ENCODE measurements at regions not wholly inside any gene's neighbourhood (a gene's known extent, or its start where the extent isn't known, plus 50 kb on each side); places are given as distances from the start of the nearest gene placed in this dataset.

DNA sequence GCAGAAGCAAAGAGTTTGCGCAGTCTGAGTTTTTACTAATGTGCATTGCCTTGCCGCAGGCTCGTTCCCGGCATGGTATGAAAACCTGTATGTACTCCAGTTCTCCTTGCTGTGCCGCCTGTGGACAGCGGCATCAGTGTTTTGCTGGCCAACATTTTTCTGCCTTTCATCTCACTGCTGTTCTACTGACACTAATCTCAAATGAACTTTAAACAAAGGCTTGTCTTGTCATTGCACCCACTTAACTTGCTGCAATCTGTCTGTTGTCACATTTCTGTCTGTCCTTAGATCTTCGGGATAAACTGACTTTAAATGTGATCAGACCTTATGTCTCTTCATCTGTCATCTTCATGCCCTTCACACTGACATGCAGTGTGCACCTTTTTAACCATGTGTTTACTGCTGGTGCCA lies 71.7 kb upstream of the ZNRF2 start:
- Histone ChIP-seq H3K4me3 (ENCODE audit: low read length) (no peak overlapping the region), H3K9ac (ENCODE audit: low read length) (no peak overlapping the region), H3K36me3 (ENCODE audit: control insufficient read depth, insufficient read depth, low read length) (no peaks in the 10 kb centered on the region), H3K4me1 (ENCODE audit: control insufficient read depth, insufficient read depth, low read length) (no peaks in the 10 kb centered on the region), H3K9me3 (ENCODE audit: control insufficient read depth, low read length) (no peaks in the 10 kb centered on the region), H3K27me3 (ENCODE audit: control insufficient read depth, insufficient read depth, low read length) (no peaks in the 10 kb centered on the region)

- Histone ChIP-seq H3K4me3 (ENCODE audit: low read length) (no peak overlapping the region), H3K9ac (ENCODE audit: low read length) (no peak overlapping the region)
These were observed 70.8 kb upstream of the ZNRF2 start for GRCh38 chr7:30213637-30214036.

DNA sequence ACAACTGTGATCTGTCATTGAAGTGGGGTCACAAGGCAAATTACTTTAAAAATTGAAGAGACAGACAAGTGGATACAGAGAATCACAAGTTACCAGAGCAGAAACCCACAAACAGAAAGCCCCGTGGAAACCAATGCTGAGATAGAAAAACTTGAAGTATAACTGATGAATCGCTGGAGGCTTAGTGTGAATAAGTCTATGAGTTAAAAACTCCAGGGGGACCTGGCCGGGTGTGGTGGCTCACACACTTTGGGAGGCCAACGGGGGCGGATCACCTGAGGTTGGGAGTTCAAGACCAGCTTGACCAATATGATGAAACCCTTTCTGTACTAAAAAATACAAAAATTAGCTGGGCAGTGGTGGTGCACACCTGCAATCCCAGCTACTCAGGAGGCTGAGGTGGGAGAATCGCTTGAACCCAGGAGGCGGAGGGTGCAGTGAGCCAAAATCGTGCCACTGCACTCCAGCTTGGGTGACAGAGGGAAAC lies 69.7 kb upstream of the ZNRF2 start:
- H3K9ac ChIP-seq (ENCODE audit: low read length), result no peak overlapping the region
- no peaks in the 10 kb centered on the region for H3K36me3 ChIP-seq (ENCODE audit: control insufficient read depth, insufficient read depth, low read length)
- no peaks in the 10 kb centered on the region for H3K4me1 ChIP-seq (ENCODE audit: control insufficient read depth, insufficient read depth, low read length)
- no peaks in the 10 kb centered on the region for H3K27me3 ChIP-seq (ENCODE audit: control insufficient read depth, insufficient read depth, low read length)
- no peaks in the 10 kb centered on the region for H3K9me3 ChIP-seq (ENCODE audit: control insufficient read depth, low read length)
- no peak overlapping the region for H3K4me3 ChIP-seq (ENCODE audit: low read length)

More at GRCh38 chr7:30213637-30214036, 70.8 kb upstream of the ZNRF2 start:
- no peaks in the 10 kb centered on the region for H3K9me3 ChIP-seq (ENCODE audit: control insufficient read depth, low read length)
- no peaks in the 10 kb centered on the region for H3K27me3 ChIP-seq (ENCODE audit: control insufficient read depth, insufficient read depth, low read length)
- H3K4me1 ChIP-seq (ENCODE audit: control insufficient read depth, insufficient read depth, low read length), result no peaks in the 10 kb centered on the region
- H3K36me3 ChIP-seq (ENCODE audit: control insufficient read depth, insufficient read depth, low read length), result no peaks in the 10 kb centered on the region

- no peaks in the 10 kb centered on the region for H3K36me3 ChIP-seq (ENCODE audit: control insufficient read depth, insufficient read depth, low read length)
- no peak overlapping the region for H3K9ac ChIP-seq (ENCODE audit: low read length)
- no peaks in the 10 kb centered on the region for H3K27me3 ChIP-seq (ENCODE audit: control insufficient read depth, insufficient read depth, low read length)
- H3K4me3 ChIP-seq (ENCODE audit: low read length), result no peak overlapping the region
- H3K4me1 ChIP-seq (ENCODE audit: control insufficient read depth, insufficient read depth, low read length), result peaks cover 20% of the 10 kb centered on the region
- no peaks in the 10 kb centered on the region for H3K9me3 ChIP-seq (ENCODE audit: control insufficient read depth, low read length)
These were observed 62.6 kb upstream of the ZNRF2 start for GRCh38 chr7:30221764-30222163.

- H3K4me3 ChIP-seq (ENCODE audit: low read length), result no peak overlapping the region
- H3K9me3 ChIP-seq (ENCODE audit: control insufficient read depth, low read length), result no peaks in the 10 kb centered on the region
- no peak overlapping the region for H3K9ac ChIP-seq (ENCODE audit: low read length)
- H3K4me1 ChIP-seq (ENCODE audit: control insufficient read depth, insufficient read depth, low read length), result peaks cover 24% of the 10 kb centered on the region
- no peaks in the 10 kb centered on the region for H3K36me3 ChIP-seq (ENCODE audit: control insufficient read depth, insufficient read depth, low read length)
- no peaks in the 10 kb centered on the region for H3K27me3 ChIP-seq (ENCODE audit: control insufficient read depth, insufficient read depth, low read length)
These were observed 61.7 kb upstream of the ZNRF2 start for GRCh38 chr7:30222515-30223215.

DNA sequence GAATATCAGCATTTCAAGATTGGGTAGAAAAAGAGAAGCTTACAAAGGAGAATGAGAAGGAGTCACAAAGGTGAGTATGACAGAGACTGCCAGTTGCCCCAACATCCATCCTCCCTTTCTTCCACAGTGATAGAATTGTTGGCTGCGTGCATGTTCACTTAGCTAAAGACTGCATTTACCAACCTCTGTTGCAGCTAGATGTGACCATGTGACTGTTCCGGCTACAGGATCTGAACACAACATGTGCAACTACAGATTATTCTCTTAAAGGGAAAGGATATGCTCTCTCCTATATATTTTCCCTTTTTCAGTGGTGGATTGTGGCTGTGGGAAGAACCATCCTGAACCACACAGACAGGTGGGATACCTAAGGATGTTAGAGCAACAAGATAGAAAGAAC lies 60.5 kb upstream of the ZNRF2 start:
- Histone ChIP-seq H3K4me1 (ENCODE audit: control insufficient read depth, insufficient read depth, low read length) (peaks cover 24% of the 10 kb centered on the region), H3K36me3 (ENCODE audit: control insufficient read depth, insufficient read depth, low read length) (no peaks in the 10 kb centered on the region), H3K9me3 (ENCODE audit: control insufficient read depth, low read length) (no peaks in the 10 kb centered on the region), H3K4me3 (ENCODE audit: low read length) (no peak overlapping the region), H3K27me3 (ENCODE audit: control insufficient read depth, insufficient read depth, low read length) (no peaks in the 10 kb centered on the region), H3K9ac (ENCODE audit: low read length) (no peak overlapping the region)

GRCh38 chr7:30224511-30225062 lies 59.8 kb upstream of the ZNRF2 start:
- H3K36me3 ChIP-seq (ENCODE audit: control insufficient read depth, insufficient read depth, low read length), result no peaks in the 10 kb centered on the region
- no peak overlapping the region for H3K4me3 ChIP-seq (ENCODE audit: low read length)
- no peaks in the 10 kb centered on the region for H3K27me3 ChIP-seq (ENCODE audit: control insufficient read depth, insufficient read depth, low read length)
- H3K9me3 ChIP-seq (ENCODE audit: control insufficient read depth, low read length), result no peaks in the 10 kb centered on the region
- no peak overlapping the region for H3K9ac ChIP-seq (ENCODE audit: low read length)
- peaks cover 24% of the 10 kb centered on the region for H3K4me1 ChIP-seq (ENCODE audit: control insufficient read depth, insufficient read depth, low read length)

DNA sequence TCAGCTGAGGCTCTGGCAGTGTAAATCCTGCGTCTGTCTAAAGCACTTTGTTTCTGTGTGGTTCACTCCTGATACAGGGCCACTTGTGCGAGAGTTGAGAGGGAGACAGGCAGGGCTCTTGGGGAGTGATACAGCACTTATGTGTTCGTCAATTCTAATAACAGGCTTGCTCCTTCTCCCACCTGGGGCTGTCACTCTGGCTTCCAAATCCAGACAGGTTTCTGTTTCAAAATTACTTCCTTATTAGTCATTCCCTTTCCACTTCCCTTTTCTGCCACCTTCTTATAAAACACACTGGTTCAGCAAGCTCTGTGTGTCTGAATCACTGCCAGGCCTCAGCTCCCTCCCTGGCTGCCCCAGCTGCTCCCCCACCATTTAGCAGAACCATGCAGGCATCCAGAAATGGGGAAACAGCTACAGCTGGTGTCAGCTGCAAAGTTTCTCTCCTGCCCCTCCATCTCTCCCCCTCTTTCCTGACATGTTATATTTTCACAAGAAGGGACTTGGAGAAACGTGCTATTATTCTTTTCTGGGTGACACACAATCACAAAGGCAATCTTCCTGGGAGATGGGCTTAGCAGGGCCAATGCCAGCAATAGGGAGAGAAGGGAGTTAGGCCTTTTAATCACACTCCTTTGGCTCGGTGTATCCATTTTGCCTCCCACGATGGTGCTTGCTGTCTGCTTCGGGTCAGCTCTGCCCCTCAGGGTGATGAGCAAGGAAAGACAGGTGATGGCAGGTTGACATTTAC lies 58.4 kb upstream of the ZNRF2 start:
- Histone ChIP-seq H3K4me1 (ENCODE audit: control insufficient read depth, insufficient read depth, low read length) (peaks cover 24% of the 10 kb centered on the region), H3K9ac (ENCODE audit: low read length) (peak overlapping the region; percentile 52), H3K4me3 (ENCODE audit: low read length) (peak overlapping the region; percentile 15), H3K9me3 (ENCODE audit: control insufficient read depth, low read length) (no peaks in the 10 kb centered on the region), H3K27me3 (ENCODE audit: control insufficient read depth, insufficient read depth, low read length) (no peaks in the 10 kb centered on the region), H3K36me3 (ENCODE audit: control insufficient read depth, insufficient read depth, low read length) (no peaks in the 10 kb centered on the region)

DNA sequence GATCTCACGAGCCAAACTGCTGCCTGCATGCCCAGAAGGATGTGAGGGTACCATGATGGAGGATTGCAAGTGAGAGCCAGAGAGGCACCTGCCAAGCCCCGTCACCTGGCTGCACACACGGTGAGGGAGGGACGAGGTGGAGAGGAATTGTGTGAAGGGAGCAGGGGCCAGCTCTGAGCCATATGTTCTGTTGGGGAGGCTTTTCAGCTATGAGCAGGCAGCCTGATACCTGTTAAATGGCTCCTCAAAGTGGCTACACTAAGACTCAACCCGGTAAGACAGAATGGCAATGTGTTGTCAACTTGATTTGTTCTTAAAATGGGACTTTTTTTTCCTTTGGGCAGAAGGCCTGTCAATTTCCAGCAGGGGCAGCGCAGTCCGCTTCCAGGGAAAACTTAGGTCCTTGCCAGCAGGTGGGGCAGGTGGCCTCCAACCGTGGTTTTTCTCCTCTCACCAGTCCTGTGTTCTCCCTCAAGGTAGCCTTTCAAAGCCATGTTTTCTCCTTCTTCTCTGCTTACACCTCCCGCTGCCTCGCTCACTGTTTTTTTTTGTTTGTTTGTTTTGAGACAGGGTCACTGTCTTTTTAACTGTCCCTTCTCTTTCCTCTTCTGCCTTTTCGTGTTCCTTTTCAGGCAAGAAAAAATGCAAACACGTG lies 57.7 kb upstream of the ZNRF2 start:
- H3K9ac ChIP-seq (ENCODE audit: low read length), result no peak overlapping the region
- H3K9me3 ChIP-seq (ENCODE audit: control insufficient read depth, low read length), result no peaks in the 10 kb centered on the region
- peak overlapping the region; percentile 15 for H3K4me3 ChIP-seq (ENCODE audit: low read length)
- H3K36me3 ChIP-seq (ENCODE audit: control insufficient read depth, insufficient read depth, low read length), result no peaks in the 10 kb centered on the region
- H3K4me1 ChIP-seq (ENCODE audit: control insufficient read depth, insufficient read depth, low read length), result peaks cover 24% of the 10 kb centered on the region
- no peaks in the 10 kb centered on the region for H3K27me3 ChIP-seq (ENCODE audit: control insufficient read depth, insufficient read depth, low read length)

- Histone ChIP-seq H3K9ac (ENCODE audit: low read length) (no peak overlapping the region), H3K27me3 (ENCODE audit: control insufficient read depth, insufficient read depth, low read length) (no peaks in the 10 kb centered on the region), H3K36me3 (ENCODE audit: control insufficient read depth, insufficient read depth, low read length) (no peaks in the 10 kb centered on the region), H3K4me3 (ENCODE audit: low read length) (no peak overlapping the region), H3K9me3 (ENCODE audit: control insufficient read depth, low read length) (no peaks in the 10 kb centered on the region), H3K4me1 (ENCODE audit: control insufficient read depth, insufficient read depth, low read length) (peaks cover 9% of the 10 kb centered on the region)
These were observed 53.1 kb upstream of the ZNRF2 start for GRCh38 chr7:30231271-30231670.

DNA sequence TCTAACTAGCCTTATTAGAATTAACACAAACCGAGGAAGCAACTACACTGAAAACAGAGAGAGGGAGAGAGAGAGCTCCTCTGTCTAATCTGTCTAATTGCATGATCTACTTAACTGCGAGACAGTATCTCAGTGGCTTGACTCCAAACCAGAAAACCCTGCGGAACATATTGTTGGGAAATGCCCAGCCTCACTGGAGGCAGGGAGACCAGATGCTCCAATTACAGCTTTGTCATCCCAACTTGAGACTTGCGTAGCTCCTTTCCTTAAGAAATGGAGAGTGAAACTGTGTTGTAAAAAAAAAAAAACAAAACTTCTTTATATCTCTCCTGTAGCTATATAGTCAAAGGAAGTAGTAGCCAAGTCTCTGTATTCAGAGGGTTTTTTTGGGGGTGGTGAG lies 52.0 kb upstream of the ZNRF2 start:
- Histone ChIP-seq H3K36me3 (ENCODE audit: control insufficient read depth, insufficient read depth, low read length) (no peaks in the 10 kb centered on the region), H3K9ac (ENCODE audit: low read length) (no peak overlapping the region), H3K4me1 (ENCODE audit: control insufficient read depth, insufficient read depth, low read length) (no peaks in the 10 kb centered on the region), H3K9me3 (ENCODE audit: control insufficient read depth, low read length) (no peaks in the 10 kb centered on the region), H3K4me3 (ENCODE audit: low read length) (no peak overlapping the region), H3K27me3 (ENCODE audit: control insufficient read depth, insufficient read depth, low read length) (no peaks in the 10 kb centered on the region)
